Activated CD4-positive, alpha-beta T cell treated with anti-CD3 and anti-CD28 coated beads for 36 hours (primary cell): ENCODE measurements at regions not wholly inside any gene's neighbourhood (a gene's known extent, or its start where the extent isn't known, plus 50 kb on each side); places are given as distances from the start of the nearest gene placed in this dataset.

ENCODE experiments used
- ATAC-seq: fragments of 200-7000 bp; cut with Tn5 transposase; one replicate; pipeline ENCODE4 v1.10.0; 2021; ENCODE audit warnings: mild to moderate bottlenecking, moderate library complexity
- CTCF ChIA-PET: fragments of 350-600 bp; sonication (Branson Sonifier 250); formaldehyde crosslinking; loops from one replicate; lab custom pipeline; 2021; ENCODE audit warnings: antibody characterized with exemption; lab: Charles Lee
- POLR2A ChIA-PET: fragments of 350-600 bp; sonication (Branson Sonifier 250); formaldehyde crosslinking; loops from one replicate; lab custom pipeline; 2021; ENCODE audit warnings: antibody characterized with exemption, inconsistent platforms; lab: Charles Lee
- DNase-seq: peaks from one replicate; pipeline ENCODE4 v3.0.0-alpha.2; 2020
- H3K27ac Mint-ChIP-seq: one replicate; pipeline ENCODE4 v1.8.0; 2021; ENCODE audit warnings: mixed read lengths
- H3K27me3 Mint-ChIP-seq: one replicate; pipeline ENCODE4 v1.8.0; 2021; ENCODE audit warnings: mixed read lengths
- H3K36me3 Mint-ChIP-seq: one replicate; pipeline ENCODE4 v1.8.0; 2021; ENCODE audit warnings: low read depth, mixed read lengths
- H3K4me1 Mint-ChIP-seq: one replicate; pipeline ENCODE4 v1.8.0; 2021; ENCODE audit warnings: mixed read lengths
- H3K4me3 Mint-ChIP-seq: one replicate; pipeline ENCODE4 v1.8.0; 2021; ENCODE audit warnings: mild to moderate bottlenecking, moderate library complexity, mixed read lengths
- H3K9me3 Mint-ChIP-seq: one replicate; pipeline ENCODE4 v1.8.0; 2021; ENCODE audit warnings: low read depth, mixed read lengths
- intact Hi-C, 2 experiments: fragments of 100-400 bp; cut with DNase I in 1 of 2; cut with micrococcal nuclease in 1 of 2; formaldehyde crosslinking; loops; one replicate each; pipeline versions ENCODE4 v1.14.2 to v1.15.1; 2022 to 2024; cut with DNase I, micrococcal nuclease

- ChIA-PET CTCF (no interaction called here), POLR2A (no interaction called here)
- Mint-ChIP-seq H3K27ac (no peak overlapping the region), H3K9me3 (no peaks in the 10 kb centered on the region), H3K36me3 (no peaks in the 10 kb centered on the region), H3K27me3 (peaks cover 4% of the 10 kb centered on the region), H3K4me1 (no peaks in the 10 kb centered on the region), H3K4me3 (no peak overlapping the region)
- no peak for DNase-seq
- intact Hi-C loops: no loop called here
- no peak for ATAC-seq
Observed at GRCh38 chr10:130689743-130690626, 553.8 kb downstream of the GLRX3 start.

GRCh38 chr10:130691776-130692175 is 555.6 kb downstream of the GLRX3 start:
- ChIA-PET POLR2A (no interaction called here), CTCF (no interaction called here)
- Mint-ChIP-seq H3K27me3 (peaks cover 4% of the 10 kb centered on the region), H3K9me3 (no peaks in the 10 kb centered on the region), H3K36me3 (no peaks in the 10 kb centered on the region), H3K4me1 (no peaks in the 10 kb centered on the region), H3K4me3 (no peak overlapping the region), H3K27ac (no peak overlapping the region)
- DNase-seq: no peak
- ATAC-seq: no peak
- intact Hi-C loops: no loop called here

- POLR2A ChIA-PET: no interaction called here
- no peaks in the 10 kb centered on the region for H3K36me3 Mint-ChIP-seq
- peaks cover 2% of the 10 kb centered on the region for H3K27me3 Mint-ChIP-seq
- CTCF ChIA-PET: no interaction called here
- no peak for DNase-seq
- H3K27ac Mint-ChIP-seq: no peak overlapping the region
- intact Hi-C loops: no loop called here
- H3K9me3 Mint-ChIP-seq: no peaks in the 10 kb centered on the region
- H3K4me3 Mint-ChIP-seq: no peak overlapping the region
- H3K4me1 Mint-ChIP-seq: no peaks in the 10 kb centered on the region
- no peak for ATAC-seq
Observed at GRCh38 chr10:130696870-130697269, 560.7 kb downstream of the GLRX3 start.

GRCh38 chr10:130707389-130707979 is 571.3 kb downstream of the GLRX3 start:
- Mint-ChIP-seq H3K9me3 (no peaks in the 10 kb centered on the region), H3K27me3 (no peaks in the 10 kb centered on the region), H3K27ac (no peak overlapping the region), H3K36me3 (no peaks in the 10 kb centered on the region), H3K4me3 (no peak overlapping the region), H3K4me1 (no peaks in the 10 kb centered on the region)
- CTCF ChIA-PET: no interaction called here
- DNase-seq (no peak), ATAC-seq (no peak)
- POLR2A ChIA-PET: no interaction called here
- intact Hi-C loops: no loop called here

- CTCF ChIA-PET: no interaction called here
- ATAC-seq (no peak), DNase-seq (no peak)
- Mint-ChIP-seq H3K4me1 (no peaks in the 10 kb centered on the region), H3K36me3 (no peaks in the 10 kb centered on the region), H3K4me3 (no peak overlapping the region), H3K27ac (no peak overlapping the region), H3K27me3 (no peaks in the 10 kb centered on the region), H3K9me3 (no peaks in the 10 kb centered on the region)
- intact Hi-C loops: no loop called here
- POLR2A ChIA-PET: no interaction called here
Observed at GRCh38 chr10:130708465-130709070, 572.4 kb downstream of the GLRX3 start.

- Mint-ChIP-seq H3K27me3 (no peaks in the 10 kb centered on the region), H3K4me1 (no peaks in the 10 kb centered on the region), H3K4me3 (no peak overlapping the region), H3K9me3 (no peaks in the 10 kb centered on the region), H3K27ac (no peak overlapping the region), H3K36me3 (no peaks in the 10 kb centered on the region)
- CTCF ChIA-PET: no interaction called here
- ATAC-seq (no peak), DNase-seq (no peak)
- intact Hi-C loops: no loop called here
- POLR2A ChIA-PET: no interaction called here
Observed at GRCh38 chr10:130709415-130709814, 573.2 kb downstream of the GLRX3 start.

GRCh38 chr10:130711072-130711471 is 574.9 kb downstream of the GLRX3 start:
- H3K9me3 Mint-ChIP-seq: no peaks in the 10 kb centered on the region
- no peaks in the 10 kb centered on the region for H3K4me1 Mint-ChIP-seq
- no peak for ATAC-seq
- intact Hi-C loops: no loop called here
- no peaks in the 10 kb centered on the region for H3K27me3 Mint-ChIP-seq
- no peaks in the 10 kb centered on the region for H3K36me3 Mint-ChIP-seq
- H3K4me3 Mint-ChIP-seq: no peak overlapping the region
- CTCF ChIA-PET: no interaction called here
- no peak for DNase-seq
- no peak overlapping the region for H3K27ac Mint-ChIP-seq
- POLR2A ChIA-PET: no interaction called here

- ChIA-PET POLR2A (no interaction called here), CTCF (no interaction called here)
Observed at GRCh38 chr10:130713135-130713534, 576.9 kb downstream of the GLRX3 start.

GRCh38 chr10:130713731-130714130 is 577.5 kb downstream of the GLRX3 start:
- Mint-ChIP-seq H3K4me3 (no peak overlapping the region), H3K9me3 (no peaks in the 10 kb centered on the region), H3K4me1 (no peaks in the 10 kb centered on the region), H3K27ac (no peak overlapping the region), H3K36me3 (no peaks in the 10 kb centered on the region), H3K27me3 (no peaks in the 10 kb centered on the region)
- DNase-seq: no peak
- intact Hi-C loops: no loop called here
- no peak for ATAC-seq
- ChIA-PET POLR2A (no interaction called here), CTCF (no interaction called here)

More at GRCh38 chr10:130713135-130713534, 576.9 kb downstream of the GLRX3 start:
- H3K27ac Mint-ChIP-seq: no peak overlapping the region
- no peaks in the 10 kb centered on the region for H3K27me3 Mint-ChIP-seq
- no peaks in the 10 kb centered on the region for H3K9me3 Mint-ChIP-seq
- intact Hi-C loops: no loop called here
- no peaks in the 10 kb centered on the region for H3K36me3 Mint-ChIP-seq
- no peak overlapping the region for H3K4me3 Mint-ChIP-seq
- ATAC-seq (no peak), DNase-seq (no peak)
- H3K4me1 Mint-ChIP-seq: no peaks in the 10 kb centered on the region

GRCh38 chr10:130714742-130715467 is 578.7 kb downstream of the GLRX3 start:
- Mint-ChIP-seq H3K9me3 (no peaks in the 10 kb centered on the region), H3K36me3 (no peaks in the 10 kb centered on the region), H3K27me3 (no peaks in the 10 kb centered on the region), H3K4me3 (no peak overlapping the region), H3K27ac (no peak overlapping the region), H3K4me1 (no peaks in the 10 kb centered on the region)
- ChIA-PET POLR2A (no interaction called here), CTCF (interaction anchor here (0.7 kb wide), 1 partner anchor 1376 kb away, joined by 4 read pairs; no protein-coding TSS in a partner anchor)
- intact Hi-C loops: no loop called here
- DNase-seq (no peak), ATAC-seq (no peak)

GRCh38 chr10:130715686-130716670 is 579.8 kb downstream of the GLRX3 start:
- intact Hi-C loops: no loop called here
- no peak for DNase-seq
- Mint-ChIP-seq H3K36me3 (no peaks in the 10 kb centered on the region), H3K4me3 (no peak overlapping the region), H3K27me3 (no peaks in the 10 kb centered on the region), H3K27ac (no peak overlapping the region), H3K9me3 (no peaks in the 10 kb centered on the region), H3K4me1 (no peaks in the 10 kb centered on the region)
- CTCF ChIA-PET: no interaction called here
- ATAC-seq: no peak
- POLR2A ChIA-PET: no interaction called here
